SIG-M5 treated with dmso at 0.1 percent for 504 hours (cell line): ENCODE measurements at regions not wholly inside any gene's neighbourhood (a gene's known extent, or its start where the extent isn't known, plus 50 kb on each side); places are given as distances from the start of the nearest gene placed in this dataset.
"Not testable (repeated sequence)": the region's sequence is repeated elsewhere in the genome, so short reads cannot be mapped to it uniquely, and the experiment has no call there.

Source experiments
- DNase-seq: peaks from one replicate; lab custom pipeline; 2025; ENCODE audit not compliant: unreplicated experiment; lab: John Stamatoyannopoulos, UW

DNA sequence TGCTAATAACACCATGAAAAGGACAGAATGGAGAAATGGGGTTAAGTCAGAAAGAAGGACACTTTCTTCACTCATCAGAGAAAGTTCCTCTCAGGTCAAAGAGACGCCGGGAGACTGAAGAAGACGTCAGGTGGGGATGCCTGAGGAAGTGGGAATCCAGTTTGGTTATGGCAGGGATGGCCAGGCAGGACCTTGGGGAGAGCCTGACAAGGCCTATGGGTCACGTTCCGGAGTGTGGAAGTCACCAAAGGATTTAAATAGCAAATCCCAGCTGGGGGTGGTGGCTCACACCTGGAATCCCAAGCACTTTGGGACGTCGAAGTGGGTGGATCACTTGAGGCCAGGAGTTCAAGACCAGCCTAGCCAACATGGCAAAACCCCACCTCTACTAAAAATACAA lies 432.7 kb upstream of the SMIM21 start:
- no peak for DNase-seq

DNA sequence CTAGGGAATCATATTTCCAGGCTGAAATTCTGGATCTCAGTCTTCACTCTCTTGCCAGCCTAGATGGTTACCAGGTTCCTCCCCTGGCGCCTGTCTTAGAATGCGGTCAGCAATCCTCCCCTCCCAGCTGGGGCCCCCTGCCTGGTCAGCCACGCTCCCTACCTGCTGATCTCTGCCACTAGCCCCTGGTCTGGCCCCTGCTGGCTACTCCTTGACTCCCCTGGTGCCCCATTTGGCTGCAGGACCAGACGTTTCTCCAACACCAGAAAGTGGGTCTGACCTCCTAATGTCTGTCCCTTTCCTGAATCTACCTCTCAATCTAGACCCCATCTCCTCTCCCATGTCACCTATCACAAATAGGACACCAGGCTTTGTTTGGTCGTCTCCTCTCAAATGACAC lies 432.0 kb upstream of the SMIM21 start:
- no peak for DNase-seq

DNA sequence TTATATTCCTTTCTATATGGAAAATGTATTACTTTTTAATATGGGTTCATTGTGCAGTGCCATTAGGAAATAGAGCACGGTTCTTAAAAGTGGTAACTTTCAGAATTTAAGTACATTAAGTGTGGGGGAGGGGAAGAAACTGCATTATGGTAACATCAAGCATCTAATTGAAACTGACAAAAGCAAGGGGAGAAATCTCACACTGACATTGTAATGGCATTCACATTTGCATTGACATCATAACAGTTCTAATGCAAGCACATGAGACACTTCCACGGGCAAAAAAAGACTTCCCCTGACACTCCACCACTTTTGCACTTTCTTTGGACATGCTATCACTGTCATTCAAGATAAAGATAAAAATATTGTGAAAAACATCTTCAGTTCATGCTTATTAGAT lies 431.3 kb upstream of the SMIM21 start:
- no peak for DNase-seq

DNA sequence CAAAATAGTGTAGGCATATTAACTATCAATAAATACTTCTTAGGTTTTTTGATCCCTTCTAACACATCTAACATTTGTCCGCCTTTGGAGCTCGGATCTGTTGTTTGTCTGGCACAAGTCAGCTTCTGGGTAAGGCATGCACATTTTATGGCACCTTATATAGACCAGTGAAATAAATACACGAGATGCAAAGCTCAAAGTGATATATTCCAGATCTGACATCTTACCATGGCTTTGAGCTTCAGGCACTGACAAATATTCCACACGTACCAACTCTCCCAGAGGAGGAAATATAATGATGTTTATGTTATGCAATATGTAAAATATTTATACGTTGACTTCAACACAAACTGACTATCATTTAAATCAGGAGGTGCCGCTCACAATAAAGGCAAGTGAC lies 430.1 kb upstream of the SMIM21 start:
- DNase-seq: no peak

DNA sequence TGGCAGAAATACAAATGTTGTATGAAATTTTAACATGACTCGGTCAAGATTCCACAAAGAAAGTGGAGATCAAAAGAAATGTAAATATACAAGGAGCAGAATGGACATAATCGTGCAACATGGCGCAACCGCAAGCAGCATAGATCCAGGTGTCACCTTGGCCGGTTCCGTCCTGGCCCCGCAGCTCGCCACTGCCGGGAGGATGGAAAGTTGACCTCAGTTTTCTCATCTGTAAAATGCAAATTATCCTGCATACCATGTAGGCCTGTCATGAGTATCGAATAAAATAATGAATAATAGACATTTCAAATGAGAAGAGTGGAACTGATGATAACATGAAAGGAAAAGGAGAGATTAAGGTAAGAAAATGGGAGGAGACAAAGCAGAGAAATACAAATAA lies 427.3 kb upstream of the SMIM21 start:
- DNase-seq: no peak

DNA sequence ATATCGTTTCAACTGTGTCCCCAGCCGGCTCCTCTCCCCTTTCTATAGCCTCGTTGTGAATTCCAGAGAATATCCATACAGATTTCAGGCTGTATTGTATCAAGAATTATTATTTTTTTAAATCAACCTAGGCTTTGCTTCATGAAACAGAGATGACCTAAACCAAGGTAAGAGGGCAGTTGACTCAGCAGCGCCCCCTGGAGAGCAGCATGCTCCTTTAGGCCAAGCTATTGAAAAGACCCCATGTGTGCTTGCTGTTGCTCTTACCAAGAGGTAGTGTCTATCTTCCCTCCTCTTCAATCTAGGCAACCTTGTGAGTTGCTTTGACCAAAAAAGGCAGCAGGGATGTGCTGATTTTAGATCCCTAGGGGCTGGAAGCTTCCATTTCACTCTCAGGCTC lies 426.7 kb upstream of the SMIM21 start:
- DNase-seq: no peak

DNA sequence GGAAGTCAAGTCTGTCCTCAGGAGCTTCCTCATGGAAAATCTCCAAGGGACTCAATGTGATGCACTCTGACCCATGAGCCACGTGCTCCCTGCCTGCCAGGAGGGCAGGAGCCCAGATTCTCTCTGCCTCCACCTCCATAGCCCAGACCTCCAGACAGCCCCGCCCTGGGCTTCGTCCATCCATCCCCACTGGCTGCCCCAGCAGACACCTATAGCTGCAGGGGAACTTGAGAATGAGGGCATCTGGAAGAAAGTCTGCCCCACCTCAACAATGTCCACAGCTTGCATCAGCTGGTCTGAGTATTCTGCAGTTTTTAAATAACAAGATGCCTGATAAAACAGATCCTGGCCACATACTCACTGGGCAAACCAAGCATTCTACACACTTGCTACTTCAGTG lies 418.8 kb upstream of the SMIM21 start:
- no peak for DNase-seq

DNA sequence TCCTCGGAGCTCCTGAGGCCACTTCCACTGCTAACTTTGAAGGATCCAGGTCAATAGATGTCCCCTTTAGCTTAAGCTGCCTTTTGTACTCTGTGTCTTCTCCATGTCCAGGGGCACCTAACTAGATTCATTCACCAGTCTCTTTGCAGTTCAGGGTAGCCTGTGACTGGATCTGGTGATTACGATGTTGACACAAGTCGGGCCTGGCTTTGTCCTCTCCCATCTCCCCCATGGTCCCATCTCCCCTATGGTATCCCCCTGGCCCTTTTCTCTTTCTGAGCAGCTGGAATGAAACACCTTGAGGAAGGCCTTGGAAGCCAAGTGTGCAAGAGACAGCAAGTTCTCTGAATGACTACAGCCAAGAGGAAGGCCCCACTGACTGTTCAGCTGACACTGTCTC lies 417.9 kb upstream of the SMIM21 start:
- no peak for DNase-seq

DNA sequence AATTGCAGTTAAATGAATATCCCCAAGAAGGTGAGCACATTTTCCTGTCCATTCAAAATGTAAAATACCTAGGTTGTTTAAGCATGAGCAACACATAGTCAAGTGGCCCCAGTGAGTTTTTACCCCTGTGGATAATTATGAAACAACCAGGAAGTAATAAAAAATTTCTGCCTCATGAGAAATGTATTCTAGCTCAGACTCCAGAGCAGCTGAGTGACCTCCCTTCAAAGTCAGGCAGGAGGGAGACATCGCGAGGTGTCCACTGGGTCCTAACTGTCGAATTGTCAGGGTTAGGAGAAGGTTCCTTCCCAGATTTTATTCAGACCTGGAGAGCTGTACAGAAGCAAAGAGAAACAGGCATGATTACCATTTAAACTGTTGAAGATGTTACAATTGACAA lies 416.6 kb upstream of the SMIM21 start:
- DNase-seq: no peak

DNA sequence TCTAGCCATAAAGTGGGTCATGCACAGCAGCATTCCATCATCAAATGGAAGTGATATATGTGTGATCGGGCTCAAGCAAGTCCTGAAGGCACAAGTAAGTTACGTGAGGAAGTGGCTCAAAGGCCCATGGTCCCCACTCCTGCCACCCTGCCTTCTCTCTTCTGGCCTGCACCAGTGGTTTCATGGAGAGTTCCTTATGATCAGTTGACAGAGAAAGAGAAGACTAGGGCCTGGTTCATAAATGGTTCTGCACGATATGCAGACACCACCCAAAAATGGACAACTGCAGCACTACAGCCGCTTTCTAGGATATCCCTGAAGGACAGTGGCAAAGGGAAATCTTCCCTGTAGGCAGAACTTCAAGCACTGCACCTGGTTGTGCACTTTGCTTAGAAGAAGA lies 412.6 kb upstream of the SMIM21 start:
- no peak for DNase-seq

DNA sequence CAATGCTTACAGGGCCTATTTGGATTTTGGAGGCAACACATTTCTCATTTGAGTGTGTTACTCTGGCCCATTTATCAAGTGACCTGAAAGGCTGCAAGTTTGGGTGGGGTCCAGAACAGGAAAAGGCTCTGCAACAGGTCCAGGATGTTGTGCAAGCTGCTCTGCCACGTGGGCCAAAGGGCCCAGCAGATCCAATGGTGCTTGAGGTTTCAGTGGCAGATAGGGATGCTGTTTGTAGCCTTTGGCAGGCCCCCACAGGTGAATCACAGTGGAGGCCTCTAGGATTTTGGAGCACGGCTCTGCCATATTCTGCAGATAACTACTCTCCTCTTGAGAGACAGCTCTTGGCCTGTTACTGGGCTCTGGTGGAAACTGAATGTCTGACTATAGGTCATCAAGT lies 412.2 kb upstream of the SMIM21 start:
- not testable (repeated sequence) for DNase-seq

DNA sequence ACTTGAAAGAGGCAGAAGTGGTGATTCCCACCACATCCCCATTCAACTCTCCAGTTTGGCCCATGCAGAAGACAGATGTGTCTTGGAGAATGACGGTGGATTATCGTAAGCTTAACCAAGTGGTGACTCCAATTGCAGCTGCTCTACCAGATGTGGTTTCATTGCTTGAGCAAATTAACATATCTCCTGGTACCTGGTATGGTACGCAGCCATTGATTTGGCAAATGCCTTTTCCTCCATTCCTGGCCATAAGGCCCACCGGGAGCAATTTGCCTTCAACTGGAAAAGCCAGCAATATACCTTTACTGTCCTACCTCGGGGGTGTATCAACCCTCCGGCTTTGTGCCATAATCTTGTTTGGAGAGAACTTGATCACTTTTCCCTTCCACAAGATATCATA lies 411.5 kb upstream of the SMIM21 start:
- no peak for DNase-seq

DNA sequence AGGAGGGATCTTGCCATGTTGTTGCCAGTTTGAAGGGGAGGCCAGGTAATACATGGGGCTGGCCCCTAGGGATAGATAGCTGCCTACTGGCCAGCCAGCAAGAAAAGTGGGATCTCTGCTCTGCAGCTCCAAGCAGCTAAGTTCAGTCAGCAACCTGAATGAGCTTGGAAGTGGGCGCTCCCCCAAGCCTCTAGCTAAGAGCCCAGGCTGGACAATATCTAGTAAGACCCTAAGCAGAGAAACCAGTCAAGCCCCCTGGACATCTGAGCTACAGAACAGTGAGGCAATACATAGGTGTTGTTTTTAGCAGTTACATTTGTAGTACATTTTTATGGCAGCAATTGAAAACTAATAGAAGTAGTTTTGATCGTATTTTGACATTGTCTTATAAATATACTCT lies 409.8 kb upstream of the SMIM21 start:
- no peak for DNase-seq

DNA sequence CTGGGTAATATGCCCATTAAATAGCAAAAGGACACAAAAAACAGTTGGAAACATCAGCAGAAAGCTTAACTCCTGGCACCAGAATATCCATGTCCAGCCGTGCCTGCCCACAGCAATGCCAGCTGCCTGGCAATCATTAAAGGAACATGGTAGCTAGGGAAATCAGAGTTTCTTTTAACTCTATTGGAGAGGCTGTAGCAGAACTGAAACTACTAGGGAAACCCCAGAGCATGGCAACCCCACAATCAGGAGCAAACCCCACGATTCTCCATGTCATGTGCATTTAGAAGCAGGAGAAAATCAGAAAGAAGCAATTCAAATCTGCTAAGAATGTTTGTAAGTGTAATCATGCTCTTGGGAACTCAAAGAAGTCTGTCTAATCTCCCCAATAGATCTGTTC lies 409.0 kb upstream of the SMIM21 start:
- DNase-seq: no peak

DNA sequence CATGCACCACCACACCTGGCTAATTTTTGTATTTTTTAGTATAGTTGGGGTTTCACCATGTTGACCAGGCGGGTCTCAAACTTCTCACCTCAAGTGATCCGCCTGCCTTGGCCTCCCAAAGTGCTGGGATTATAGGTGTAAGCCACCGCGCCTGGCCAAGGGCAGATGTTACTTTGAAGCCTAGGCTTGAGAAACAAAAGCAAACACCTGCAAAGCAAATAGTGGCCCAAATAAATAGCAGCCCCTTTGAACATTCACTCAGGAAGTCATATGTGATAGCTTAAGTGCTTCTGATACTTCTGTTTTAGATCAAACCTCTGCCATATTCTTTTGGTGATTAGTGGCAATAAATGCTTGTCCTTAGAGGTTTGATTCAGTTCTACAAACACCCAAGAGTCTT lies 404.5 kb upstream of the SMIM21 start:
- no peak for DNase-seq

DNA sequence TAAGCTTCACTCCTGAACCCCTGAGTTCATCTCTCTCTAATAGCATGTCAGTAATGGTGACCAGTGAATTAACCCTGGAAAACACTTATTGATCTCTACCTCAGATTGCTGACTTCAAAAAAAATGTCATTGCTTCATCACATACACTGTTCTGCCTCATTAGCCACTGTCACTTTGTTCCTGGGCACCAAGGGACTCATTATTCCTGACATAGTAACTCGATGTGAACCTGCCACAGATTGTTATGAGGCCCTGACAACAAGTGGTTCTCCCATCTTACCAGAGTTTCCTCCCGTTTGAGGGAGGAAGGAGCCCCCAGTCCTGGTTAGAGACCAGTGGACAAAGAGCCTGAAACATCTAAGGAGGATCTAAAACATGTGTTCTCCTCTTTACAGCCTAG lies 403.3 kb upstream of the SMIM21 start:
- DNase-seq: no peak

DNA sequence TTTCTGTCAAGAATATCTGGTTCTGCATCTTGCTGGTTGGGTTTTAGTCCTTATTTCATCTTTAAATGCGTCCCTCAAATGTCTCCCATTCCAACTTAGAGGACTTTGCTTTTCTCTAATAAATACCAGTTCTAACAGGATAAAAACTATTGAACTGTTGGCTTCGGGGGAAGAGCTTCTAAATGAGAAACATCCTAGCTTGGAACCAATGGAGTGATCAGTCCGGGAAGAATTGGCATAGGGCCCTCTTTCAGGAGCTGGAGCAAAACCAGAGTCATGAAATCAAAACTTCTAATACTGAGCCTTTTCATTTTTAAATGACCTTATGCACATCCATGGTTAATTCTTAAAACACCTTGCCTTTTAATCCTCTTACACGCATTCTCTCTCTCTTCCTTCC lies 401.6 kb upstream of the SMIM21 start:
- no peak for DNase-seq

DNA sequence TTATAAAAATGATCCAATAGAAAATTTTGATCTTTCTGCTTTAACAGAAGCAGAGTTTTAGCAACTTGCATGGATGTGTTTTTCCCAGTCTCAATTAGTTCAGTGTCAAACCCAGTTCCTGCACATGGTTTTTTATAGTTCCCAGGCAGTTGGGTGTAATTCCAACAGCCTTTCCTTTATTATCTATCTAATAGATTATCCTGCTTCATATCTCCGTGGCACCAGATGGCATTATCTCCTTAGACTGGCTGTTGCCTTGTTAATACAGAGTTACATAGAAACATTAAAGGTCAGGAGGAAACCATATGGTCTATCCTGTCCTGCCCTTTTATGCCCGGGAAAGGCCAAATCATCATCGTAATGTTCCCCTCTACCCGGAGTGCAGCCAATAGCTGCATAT lies 400.9 kb upstream of the SMIM21 start:
- DNase-seq: no peak

DNA sequence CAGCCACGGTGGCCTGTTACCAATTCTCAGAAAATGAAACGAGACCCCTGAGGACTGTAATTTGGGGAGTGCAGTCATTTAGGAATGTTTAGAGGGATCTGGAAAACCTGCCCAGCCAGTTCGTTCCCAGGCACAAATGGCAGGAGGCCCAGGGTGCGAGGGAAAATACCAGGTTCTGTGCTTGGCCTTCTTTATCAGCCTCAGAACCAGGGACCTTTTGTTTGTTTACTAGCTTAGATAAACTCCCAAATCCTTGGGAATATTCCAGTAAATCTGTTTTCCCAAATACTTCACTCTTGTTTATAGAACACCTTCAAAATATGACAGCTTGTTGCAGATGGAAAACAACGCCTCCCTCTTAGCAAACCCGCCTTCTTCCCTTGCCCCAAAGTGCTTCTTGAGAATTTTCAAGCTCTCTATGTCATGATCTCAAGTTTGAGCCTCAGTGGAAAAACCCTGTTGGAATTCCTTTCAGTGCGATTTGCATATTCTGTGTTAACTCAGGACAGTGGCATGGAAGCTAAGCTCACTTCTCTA lies 400.3 kb upstream of the SMIM21 start:
- no peak for DNase-seq

DNA sequence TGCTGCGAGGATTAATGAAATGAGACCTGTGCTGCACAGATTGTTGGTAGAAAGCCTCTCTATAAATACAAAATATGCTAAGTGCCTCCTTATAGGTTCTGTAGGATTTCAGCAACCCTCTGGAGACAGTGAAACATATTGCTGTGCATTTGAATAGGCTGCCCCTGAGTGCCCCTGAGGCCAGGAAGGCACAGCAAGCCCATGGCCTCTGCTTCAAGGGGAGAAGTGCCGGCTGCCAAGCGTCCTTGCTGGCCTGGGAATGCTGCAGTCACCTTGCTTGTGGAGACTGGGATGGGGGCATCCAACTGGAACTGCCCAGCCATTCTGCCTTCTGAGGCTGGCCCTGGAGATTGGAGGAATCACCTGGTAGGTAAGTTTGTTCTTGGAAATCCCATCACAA lies 397.2 kb upstream of the SMIM21 start:
- DNase-seq: no peak

DNA sequence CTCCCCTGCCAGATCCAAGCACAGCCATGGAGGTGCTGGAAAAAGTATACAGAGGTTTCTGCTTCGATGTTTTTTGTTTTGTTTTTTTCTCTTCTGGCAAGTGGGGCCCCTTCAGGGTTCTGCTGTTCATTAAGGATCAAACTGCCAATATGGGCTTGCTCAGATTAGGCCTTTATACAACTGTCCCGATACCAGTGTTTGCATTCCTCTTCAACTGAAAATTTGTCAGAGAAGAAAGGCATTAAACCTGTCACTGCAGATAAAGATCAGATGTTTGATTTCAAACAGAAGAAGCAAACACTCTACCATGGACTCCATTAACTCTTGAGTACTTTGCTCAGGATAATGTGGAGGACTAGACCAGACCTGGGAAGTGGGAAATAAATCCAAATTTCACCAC lies 396.0 kb upstream of the SMIM21 start:
- no peak for DNase-seq

DNA sequence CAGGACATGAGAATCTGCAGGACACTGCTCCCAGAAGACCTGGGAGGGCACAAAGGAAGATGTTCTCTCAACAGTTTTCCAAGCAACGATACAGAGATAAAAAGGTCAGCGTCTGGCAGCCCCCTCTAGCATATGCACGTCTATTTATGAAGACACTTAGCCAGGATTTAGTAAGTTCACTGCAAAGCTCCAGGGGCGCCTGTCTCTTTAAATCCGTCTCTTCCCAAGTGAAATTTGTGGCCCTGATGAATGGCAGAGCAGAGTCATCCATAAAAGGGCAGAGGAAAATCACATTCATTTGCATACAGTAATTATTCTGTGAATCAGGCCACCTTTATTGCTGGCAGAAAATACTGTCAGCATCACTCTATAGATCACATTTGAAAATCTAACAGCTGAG lies 390.9 kb upstream of the SMIM21 start:
- DNase-seq: no peak

DNA sequence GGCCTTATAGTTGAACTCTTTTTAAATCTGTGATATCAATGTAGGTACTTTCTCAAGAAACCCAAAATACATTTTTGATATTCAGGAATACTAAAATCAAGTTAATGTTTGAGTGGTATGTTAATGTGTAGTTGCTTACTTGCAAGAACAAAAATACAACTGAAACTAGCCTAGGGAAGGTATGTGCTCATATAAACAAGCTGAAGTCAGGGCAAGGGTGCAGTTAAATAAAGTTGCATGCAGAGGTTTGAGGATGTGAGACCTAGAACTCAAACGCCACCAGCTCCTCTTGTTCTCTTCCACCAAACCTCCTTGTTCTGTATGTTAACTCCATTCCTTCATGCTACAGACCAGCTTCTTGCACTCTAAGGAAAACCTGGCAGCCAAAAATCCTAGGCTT lies 388.3 kb upstream of the SMIM21 start:
- DNase-seq: no peak

DNA sequence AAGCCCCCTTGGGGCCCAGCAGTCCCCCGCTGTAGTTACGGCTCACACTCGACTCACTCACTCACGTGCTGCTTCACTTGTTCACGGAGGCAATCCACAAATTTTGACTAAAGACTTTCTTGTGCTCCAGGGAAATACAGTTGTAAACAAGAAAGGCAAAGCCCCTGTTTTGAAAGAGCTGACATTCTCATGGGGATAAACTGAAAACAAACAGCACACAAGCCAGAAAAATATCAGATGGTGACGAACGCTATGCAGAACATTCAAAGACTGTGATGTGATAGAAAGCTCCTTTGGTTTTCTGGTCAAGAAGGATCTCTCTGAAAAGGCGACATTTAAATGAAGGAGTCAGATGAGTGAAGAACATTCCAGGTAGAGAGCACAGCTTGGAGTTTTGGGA lies 385.3 kb upstream of the SMIM21 start:
- DNase-seq: no peak
